ENCODE measurements at regions not wholly inside any gene's neighbourhood (a gene's known extent, or its start where the extent isn't known, plus 50 kb on each side); places are given as distances from the start of the nearest gene placed in this dataset.

- no TSS peak for BruUV-seq (replicated peaks)
- H3K4me1 ChIP-seq (ENCODE audit: control insufficient read depth, extremely low read depth, insufficient read depth, low read length): no peaks in the 10 kb centered on the region
- no peaks in the 10 kb centered on the region for H3K36me3 ChIP-seq (ENCODE audit: control insufficient read depth in 2 of 2, extremely low read depth in 1 of 2, insufficient read depth in 2 of 2, low read length in 2 of 2)
- no peak overlapping the region for H3K4me3 ChIP-seq (replicated peaks in 1 of 3; ENCODE audit: insufficient read depth in 1 of 3, low read depth in 1 of 3, low read length in 3 of 3)
- no peak overlapping the region for H3K4me2 ChIP-seq (ENCODE audit: insufficient read depth, low read length)
- dilution Hi-C loops (cut with MboI; ENCODE audit: extremely low pct_ligation_motif_present, low sequenced_read_pairs): no loop called here
- peaks cover 4% of the 10 kb centered on the region for H3K9me3 ChIP-seq (replicated peaks; ENCODE audit: control insufficient read depth, insufficient read depth, low read length)
- intact Hi-C loops (cut with micrococcal nuclease): no loop called here
- H3K9me1 ChIP-seq (replicated peaks; ENCODE audit: control insufficient read depth, extremely low read depth, insufficient read depth, low read length): no peaks in the 10 kb centered on the region
- FAIRE-seq (no peak), DNase-seq (ENCODE audit: low read depth, low spot score) (no peak)
- H3K9ac ChIP-seq (replicated peaks; ENCODE audit: extremely low read depth, insufficient read depth, low read length): no peak overlapping the region
- no peak overlapping the region for H3K27ac ChIP-seq (ENCODE audit: insufficient read depth, low read depth, low read length)
- no peaks in the 10 kb centered on the region for H4K20me1 ChIP-seq (replicated peaks; ENCODE audit: control insufficient read depth, extremely low read depth, insufficient read depth, low read length)
- POLR2A ChIA-PET: no interaction called here
- TF ChIP-seq POLR2A (IDR thresholded peaks at IDR 0.05; ENCODE audit: low read depth, low read length) (no peak), EZH2 (IDR thresholded peaks at IDR 0.05; ENCODE audit: borderline replicate concordance, low read depth, low read length, severe bottlenecking) (no peak), JUN (IDR thresholded peaks at IDR 0.05; ENCODE audit: borderline replicate concordance, insufficient read depth, insufficient read length, low read depth) (no peak), CTCF (IDR thresholded peaks at IDR 0.05; ENCODE audit: extremely low read depth in 1 of 2, insufficient read depth in 1 of 2, low read depth in 1 of 2, low read length in 2 of 2) (no peak), POLR2AphosphoS5 (IDR thresholded peaks at IDR 0.05; ENCODE audit: insufficient read depth, low read depth, low read length) (no peak), FOS (IDR thresholded peaks at IDR 0.05; ENCODE audit: borderline replicate concordance, insufficient read depth, low read length) (no peak), MYC (IDR thresholded peaks at IDR 0.05; ENCODE audit: low read depth, low read length) (no peak), MAX (IDR thresholded peaks at IDR 0.05; ENCODE audit: insufficient read depth, insufficient read length) (no peak), GATA2 (IDR thresholded peaks at IDR 0.05; ENCODE audit: insufficient read depth, insufficient read length, low read depth, low read length) (no peak)
- no peaks in the 10 kb centered on the region for H3K27me3 ChIP-seq (ENCODE audit: control insufficient read depth in 2 of 2, insufficient read depth in 2 of 2, low read length in 2 of 2)
- CTCF ChIA-PET: no interaction called here
- H3K79me2 ChIP-seq (ENCODE audit: control insufficient read depth, insufficient read depth, low read length): no peaks in the 10 kb centered on the region
- no peak overlapping the region for H2AFZ ChIP-seq (ENCODE audit: low read depth, low read length)
Observed at GRCh38 chr5:29697278-29697677, 1496.2 kb upstream of the CDH6 start.

All from endothelial cell of umbilical vein (primary cell).